Nephron progenitor cell (in vitro differentiated cells): ENCODE measurements at regions not wholly inside any gene's neighbourhood (a gene's known extent, or its start where the extent isn't known, plus 50 kb on each side); places are given as distances from the start of the nearest gene placed in this dataset.

Experiments used
- DNase-seq: peaks from one replicate; pipeline ENCODE4 v3.0.0; 2021
- H3K27ac Mint-ChIP-seq: 2 replicates; pipeline ENCODE4 v1.8.0; 2021; ENCODE audit warnings: mild to moderate bottlenecking, moderate library complexity, mixed read lengths
- H3K27me3 Mint-ChIP-seq: 2 replicates; pipeline ENCODE4 v1.8.0; 2021; ENCODE audit warnings: mild to moderate bottlenecking, low read depth, mixed read lengths; ENCODE audit not compliant: poor library complexity
- H3K36me3 Mint-ChIP-seq: 2 replicates; pipeline ENCODE4 v1.8.0; 2021; ENCODE audit warnings: low read depth, mixed read lengths
- H3K4me1 Mint-ChIP-seq: 2 replicates; pipeline ENCODE4 v1.8.0; 2021; ENCODE audit warnings: mixed read lengths
- H3K4me3 Mint-ChIP-seq: 2 replicates; pipeline ENCODE4 v1.8.0; 2021; ENCODE audit warnings: mild to moderate bottlenecking, moderate library complexity, mixed read lengths
- H3K9me3 Mint-ChIP-seq: 2 replicates; pipeline ENCODE4 v1.8.0; 2021; ENCODE audit warnings: mild to moderate bottlenecking, moderate library complexity, mixed read lengths
- CTCF ChIP-seq: fragments of 200-600 bp; sonication (generic); IDR thresholded peaks from 2 replicates; pipeline ENCODE4 v1.5.0; 2021; ENCODE audit warnings: antibody characterized with exemption

- Mint-ChIP-seq H3K4me3 (no peak overlapping the region), H3K9me3 (peaks cover 3% of the 10 kb centered on the region), H3K4me1 (no peaks in the 10 kb centered on the region), H3K27ac (no peak overlapping the region), H3K36me3 (no peaks in the 10 kb centered on the region), H3K27me3 (peaks cover 31% of the 10 kb centered on the region)
- TF ChIP-seq CTCF: no peak
- DNase-seq: no peak
These were observed 100.9 kb upstream of the SORCS3 start for GRCh38 chr10:104540181-104540580.

- Mint-ChIP-seq H3K27me3 (peaks cover 30% of the 10 kb centered on the region), H3K9me3 (no peaks in the 10 kb centered on the region), H3K4me1 (no peaks in the 10 kb centered on the region), H3K4me3 (no peak overlapping the region), H3K27ac (no peak overlapping the region), H3K36me3 (no peaks in the 10 kb centered on the region)
- TF ChIP-seq CTCF: no peak
- DNase-seq: no peak
These were observed 99.3 kb upstream of the SORCS3 start for GRCh38 chr10:104541820-104542219.

- H3K9me3 Mint-ChIP-seq: no peaks in the 10 kb centered on the region
- DNase-seq: no peak
- no peak for TF ChIP-seq CTCF
- H3K27me3 Mint-ChIP-seq: peaks cover 28% of the 10 kb centered on the region
- no peak overlapping the region for H3K4me3 Mint-ChIP-seq
- H3K27ac Mint-ChIP-seq: no peak overlapping the region
- no peaks in the 10 kb centered on the region for H3K36me3 Mint-ChIP-seq
- H3K4me1 Mint-ChIP-seq: no peaks in the 10 kb centered on the region
These were observed 94.8 kb upstream of the SORCS3 start for GRCh38 chr10:104546336-104546735.

- no peak for TF ChIP-seq CTCF
- H3K9me3 Mint-ChIP-seq: no peaks in the 10 kb centered on the region
- H3K36me3 Mint-ChIP-seq: no peaks in the 10 kb centered on the region
- no peaks in the 10 kb centered on the region for H3K4me1 Mint-ChIP-seq
- DNase-seq: no peak
- peaks cover 24% of the 10 kb centered on the region for H3K27me3 Mint-ChIP-seq
- H3K4me3 Mint-ChIP-seq: no peak overlapping the region
- no peak overlapping the region for H3K27ac Mint-ChIP-seq
These were observed 94.3 kb upstream of the SORCS3 start for GRCh38 chr10:104546756-104547155.

GRCh38 chr10:104548090-104548489, 93.0 kb upstream of the SORCS3 start:
- Mint-ChIP-seq H3K4me3 (no peak overlapping the region), H3K27me3 (peaks cover 20% of the 10 kb centered on the region), H3K4me1 (no peaks in the 10 kb centered on the region), H3K9me3 (no peaks in the 10 kb centered on the region), H3K27ac (no peak overlapping the region), H3K36me3 (no peaks in the 10 kb centered on the region)
- DNase-seq: peak; percentile 61
- TF ChIP-seq CTCF: no peak

- no peak for DNase-seq
- Mint-ChIP-seq H3K27ac (no peak overlapping the region), H3K27me3 (peaks cover 19% of the 10 kb centered on the region), H3K9me3 (no peaks in the 10 kb centered on the region), H3K36me3 (no peaks in the 10 kb centered on the region), H3K4me1 (no peaks in the 10 kb centered on the region), H3K4me3 (no peak overlapping the region)
- no peak for TF ChIP-seq CTCF
These were observed 84.3 kb upstream of the SORCS3 start for GRCh38 chr10:104556831-104557230.
